Immature natural killer cell (primary cell): ENCODE measurements at regions not wholly inside any gene's neighbourhood (a gene's known extent, or its start where the extent isn't known, plus 50 kb on each side); places are given as distances from the start of the nearest gene placed in this dataset.

ENCODE experiments used
- DNase-seq, 3 donors: peaks; one replicate each; pipeline ENCODE4 v3.0.0; 2022; ENCODE audit warnings: mixed read lengths in 1 of 3
- H3K27ac Mint-ChIP-seq, 6 donors: one replicate each; pipeline ENCODE4 v1.8.0; 2020; ENCODE audit warnings: mixed read lengths in 6 of 6, mild to moderate bottlenecking in 5 of 6, inconsistent platforms in 4 of 6, moderate library complexity in 3 of 6
- H3K27me3 Mint-ChIP-seq, 3 donors: one replicate each; pipeline ENCODE4 v1.8.0; 2020 to 2021; ENCODE audit warnings: low read depth in 3 of 3, mild to moderate bottlenecking in 3 of 3, mixed read lengths in 3 of 3, moderate library complexity in 3 of 3, inconsistent platforms in 1 of 3
- H3K36me3 Mint-ChIP-seq, 3 donors: one replicate each; pipeline ENCODE4 v1.8.0; 2020; ENCODE audit warnings: mixed read lengths in 3 of 3, inconsistent platforms in 2 of 3, mild to moderate bottlenecking in 2 of 3
- H3K4me1 Mint-ChIP-seq, 2 donors: one replicate each; pipeline ENCODE4 v1.8.0; 2020; ENCODE audit warnings: inconsistent platforms in 2 of 2, mild to moderate bottlenecking in 2 of 2, mixed read lengths in 2 of 2, moderate library complexity in 1 of 2
- H3K4me3 Mint-ChIP-seq, 5 donors: one replicate each; pipeline ENCODE4 v1.8.0; 2020; ENCODE audit warnings: mild to moderate bottlenecking in 5 of 5, mixed read lengths in 5 of 5, inconsistent platforms in 3 of 5, moderate library complexity in 3 of 5
- H3K9me3 Mint-ChIP-seq, 6 donors: one replicate each; pipeline ENCODE4 v1.8.0; 2020; ENCODE audit warnings: mild to moderate bottlenecking in 6 of 6, mixed read lengths in 6 of 6, inconsistent platforms in 4 of 6, moderate library complexity in 3 of 6

DNA sequence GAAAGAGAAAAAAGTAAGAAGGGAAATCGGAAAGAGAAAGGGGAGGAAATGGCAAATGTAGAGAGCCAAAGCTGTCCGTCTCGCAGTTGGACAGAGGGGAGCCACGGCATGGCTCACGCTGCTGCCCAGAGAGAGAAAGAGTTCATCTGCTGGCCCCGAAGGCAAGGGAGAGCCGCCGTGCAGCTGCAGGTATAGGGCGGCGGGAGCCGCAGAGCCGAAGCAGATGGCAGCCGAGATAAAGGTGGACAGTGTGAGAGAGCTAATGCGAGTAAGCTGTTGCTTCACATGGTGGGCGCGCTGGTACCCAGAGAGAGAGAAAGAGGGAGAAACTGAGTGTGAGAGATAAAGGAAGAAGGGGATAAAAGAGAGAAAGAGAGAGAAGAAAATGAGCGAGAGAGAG, 188.4 kb upstream of the PPP1R26 start:
- Mint-ChIP-seq H3K9me3 (no peaks in the 10 kb centered on the region), H3K36me3 (no peaks in the 10 kb centered on the region), H3K27me3 (peaks cover 1 to 5% (median 3%) of the 10 kb centered on the region in 3 donors), H3K27ac (no peak overlapping the region), H3K4me1 (no peaks in the 10 kb centered on the region), H3K4me3 (no peak overlapping the region)
- DNase-seq, result no peak

DNA sequence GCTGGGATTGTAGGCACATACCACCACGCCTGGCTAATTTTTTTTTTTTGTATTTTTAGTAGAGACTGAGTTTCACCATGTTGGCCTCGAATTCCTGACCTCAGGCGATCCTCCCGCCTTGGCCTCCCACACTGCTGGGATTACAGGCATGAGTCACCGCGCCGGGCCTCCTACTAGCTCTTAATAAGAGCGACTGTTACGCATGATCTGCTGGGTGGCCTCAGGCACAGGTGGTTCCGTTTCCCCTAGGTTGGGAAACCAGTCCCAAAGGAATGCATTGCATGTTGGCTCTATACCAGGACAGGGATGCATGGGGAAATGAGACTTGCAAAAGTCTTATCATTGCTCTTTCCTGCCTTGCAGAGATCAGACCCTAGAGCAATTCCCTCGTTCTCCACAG, 184.7 kb upstream of the PPP1R26 start:
- no peak overlapping the region for H3K4me3 Mint-ChIP-seq
- H3K4me1 Mint-ChIP-seq, result no peaks in the 10 kb centered on the region
- no peak for DNase-seq
- no peak overlapping the region for H3K27ac Mint-ChIP-seq
- H3K36me3 Mint-ChIP-seq, result no peaks in the 10 kb centered on the region
- H3K9me3 Mint-ChIP-seq, result no peaks in the 10 kb centered on the region
- peaks cover 0 to 5% (median 1%) of the 10 kb centered on the region in 3 donors for H3K27me3 Mint-ChIP-seq

DNA sequence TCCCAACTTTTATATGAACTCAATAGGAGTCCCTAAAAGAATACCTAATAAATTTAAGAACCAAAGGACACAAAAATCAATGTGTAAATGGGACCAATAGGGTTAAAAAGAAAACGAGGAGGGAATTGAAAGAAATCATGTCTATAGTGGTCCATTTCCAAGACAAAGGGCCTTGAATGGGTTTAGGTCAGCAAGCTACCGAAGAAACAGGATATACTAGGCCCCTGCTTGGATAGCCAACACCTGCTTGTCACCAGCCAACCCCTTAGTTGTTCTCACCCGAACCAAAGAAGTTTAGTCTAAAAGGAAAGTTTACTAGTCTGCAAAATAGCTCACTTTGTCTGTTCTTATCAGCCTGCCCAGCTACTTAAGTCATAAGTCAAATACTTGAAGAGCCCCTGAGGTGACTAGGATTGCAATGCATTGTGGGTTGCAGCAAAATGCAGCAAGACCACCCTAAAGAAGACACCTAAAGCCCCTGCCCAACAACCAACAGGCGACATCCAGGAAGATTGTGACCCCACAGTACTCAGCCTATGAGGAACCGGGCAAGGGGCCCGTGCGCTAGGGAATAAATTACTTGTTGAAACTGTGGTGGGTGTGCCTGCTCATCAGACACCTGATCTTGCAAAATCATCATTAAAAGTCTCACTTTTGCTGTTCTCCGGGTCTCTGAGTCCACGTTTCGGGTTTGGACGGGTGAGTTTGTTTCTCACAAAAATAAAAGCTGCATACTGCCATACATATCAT, 183.9 kb upstream of the PPP1R26 start:
- H3K27ac Mint-ChIP-seq, result no peak overlapping the region
- no peak overlapping the region for H3K4me3 Mint-ChIP-seq
- peaks cover 0 to 5% (median 1%) of the 10 kb centered on the region in 3 donors for H3K27me3 Mint-ChIP-seq
- H3K36me3 Mint-ChIP-seq, result no peaks in the 10 kb centered on the region
- no peaks in the 10 kb centered on the region for H3K4me1 Mint-ChIP-seq
- DNase-seq, result no peak
- H3K9me3 Mint-ChIP-seq, result no peaks in the 10 kb centered on the region

DNA sequence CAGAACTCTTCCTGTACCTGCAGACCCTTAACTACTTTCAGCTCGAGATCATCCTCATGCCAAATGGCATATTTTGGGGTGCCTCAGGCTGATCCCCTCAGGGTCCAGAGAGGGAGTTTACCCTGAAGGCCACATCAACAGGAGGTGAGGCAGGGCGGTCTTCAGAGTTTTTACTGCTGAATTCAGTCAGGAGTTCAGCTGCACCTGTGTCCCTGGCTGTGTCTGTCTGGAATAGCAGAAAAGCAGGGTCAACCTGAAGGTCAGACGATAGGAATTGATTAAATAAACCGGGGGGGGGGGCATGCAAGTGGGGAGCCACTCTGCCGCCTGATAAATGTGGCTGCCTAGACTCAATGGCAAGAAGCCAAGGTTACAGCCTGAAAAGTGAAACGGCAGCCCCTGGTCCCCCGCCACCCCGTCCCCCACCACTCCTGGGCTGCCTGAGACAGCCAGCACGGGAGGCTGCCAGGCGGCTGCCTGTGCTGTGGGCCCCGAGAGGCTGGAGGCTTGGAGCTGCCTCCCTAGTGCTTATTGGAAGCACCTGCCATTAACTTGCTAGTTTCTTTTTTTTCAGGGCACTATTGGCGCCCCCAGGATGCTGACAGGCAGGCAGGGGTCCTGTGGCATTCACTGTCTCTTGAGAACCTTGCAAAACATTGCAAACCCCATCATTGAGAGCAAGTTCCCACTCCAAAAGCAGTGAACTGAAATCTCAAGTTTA, 182.7 kb upstream of the PPP1R26 start:
- Mint-ChIP-seq H3K4me1 (no peaks in the 10 kb centered on the region), H3K4me3 (no peak overlapping the region), H3K36me3 (no peaks in the 10 kb centered on the region), H3K9me3 (no peaks in the 10 kb centered on the region), H3K27me3 (peaks cover 0 to 5% (median 1%) of the 10 kb centered on the region in 3 donors), H3K27ac (no peak overlapping the region)
- DNase-seq, result no peak

DNA sequence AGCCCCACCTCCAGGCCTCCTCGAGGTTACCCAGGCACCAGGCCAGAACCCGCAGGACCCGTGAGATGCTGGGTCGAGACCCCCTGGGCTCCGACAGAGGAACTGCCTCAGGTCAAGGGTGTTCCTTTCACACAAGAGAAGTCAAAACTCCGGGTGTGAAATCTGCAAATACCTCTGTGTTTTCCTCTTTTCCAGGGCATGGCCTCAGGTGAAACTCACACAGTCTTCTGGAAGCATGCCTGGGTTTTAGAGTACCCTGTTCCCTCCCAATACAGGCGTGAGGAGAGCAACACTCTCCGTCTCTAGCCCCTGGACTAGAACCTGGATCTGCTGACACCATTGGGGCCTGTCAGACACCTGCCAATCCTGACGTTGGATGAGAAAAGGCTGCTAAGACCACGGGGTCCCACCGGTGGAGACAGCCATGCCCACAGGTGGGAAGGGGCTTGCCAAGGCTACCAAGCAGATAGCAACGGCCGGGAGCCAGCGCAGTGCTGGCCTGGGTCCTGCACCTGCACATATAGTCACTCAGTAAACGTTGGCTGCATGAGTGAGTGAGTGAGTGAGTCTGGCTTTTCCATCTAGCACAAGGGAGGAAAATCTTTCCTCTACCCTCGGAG, 182.0 kb upstream of the PPP1R26 start:
- Mint-ChIP-seq H3K4me3 (no peak overlapping the region), H3K27me3 (peaks cover 0 to 1% (median 0%) of the 10 kb centered on the region in 3 donors), H3K27ac (no peak overlapping the region), H3K9me3 (no peaks in the 10 kb centered on the region), H3K36me3 (no peaks in the 10 kb centered on the region), H3K4me1 (no peaks in the 10 kb centered on the region)
- DNase-seq, result no peak

DNA sequence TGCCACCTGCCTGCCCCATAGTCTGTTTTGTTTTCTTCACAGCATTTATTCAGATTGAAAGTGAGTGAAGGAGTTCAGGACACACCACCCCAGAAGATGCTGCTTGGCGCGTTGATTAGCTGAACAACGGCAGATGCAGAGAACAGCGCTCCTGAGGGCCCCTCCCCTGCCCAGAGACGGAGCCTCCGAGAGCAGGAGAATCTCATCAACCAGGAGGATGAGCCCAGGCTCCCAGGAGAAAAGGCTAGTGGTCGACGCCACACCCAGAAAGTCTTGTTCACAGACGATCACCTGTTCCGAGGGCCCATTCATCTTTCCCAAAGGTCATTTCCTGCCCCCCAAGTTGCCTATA, 180.4 kb upstream of the PPP1R26 start:
- Mint-ChIP-seq H3K9me3 (no peaks in the 10 kb centered on the region), H3K4me1 (no peaks in the 10 kb centered on the region), H3K27me3 (peaks cover 0 to 1% (median 0%) of the 10 kb centered on the region in 3 donors), H3K36me3 (no peaks in the 10 kb centered on the region), H3K27ac (no peak overlapping the region), H3K4me3 (no peak overlapping the region)
- no peak for DNase-seq

DNA sequence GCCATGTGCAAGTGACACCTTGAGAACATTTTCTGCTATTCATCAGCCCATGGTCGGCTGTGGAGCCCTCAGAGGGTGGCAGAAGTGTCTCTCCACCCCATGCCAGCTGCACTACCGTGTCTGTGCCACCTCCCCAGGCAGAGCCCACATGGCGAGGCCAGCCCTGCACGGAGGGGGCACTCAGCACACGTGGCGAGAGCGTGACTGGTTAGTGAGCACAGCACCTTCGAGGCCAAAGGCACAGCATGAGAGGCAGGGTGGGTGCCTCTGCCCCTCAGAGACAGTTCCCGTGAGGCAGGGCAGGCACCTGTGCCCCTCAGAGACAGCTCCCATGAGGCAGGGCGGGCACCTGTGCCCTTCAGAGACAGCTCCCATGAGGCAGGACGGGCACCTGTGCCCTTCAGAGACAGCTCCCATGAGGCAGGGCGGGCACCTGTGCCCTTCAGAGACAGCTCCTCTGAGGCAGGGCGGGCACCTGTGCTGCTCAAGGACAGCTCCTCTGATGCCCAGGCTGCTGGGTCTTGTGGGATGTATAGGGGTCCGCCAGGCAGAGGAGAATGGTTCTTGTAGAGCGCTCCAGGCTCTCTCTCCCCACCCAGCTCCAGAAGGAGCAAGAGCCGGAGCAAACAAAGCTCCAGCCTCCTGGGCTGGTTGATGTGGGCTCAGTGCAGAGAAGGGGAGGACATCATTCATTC, 179.8 kb upstream of the PPP1R26 start:
- Mint-ChIP-seq H3K9me3 (no peaks in the 10 kb centered on the region), H3K4me3 (no peak overlapping the region), H3K27me3 (peaks cover 0 to 1% (median 0%) of the 10 kb centered on the region in 3 donors), H3K4me1 (no peaks in the 10 kb centered on the region), H3K27ac (no peak overlapping the region), H3K36me3 (no peaks in the 10 kb centered on the region)
- no peak for DNase-seq

DNA sequence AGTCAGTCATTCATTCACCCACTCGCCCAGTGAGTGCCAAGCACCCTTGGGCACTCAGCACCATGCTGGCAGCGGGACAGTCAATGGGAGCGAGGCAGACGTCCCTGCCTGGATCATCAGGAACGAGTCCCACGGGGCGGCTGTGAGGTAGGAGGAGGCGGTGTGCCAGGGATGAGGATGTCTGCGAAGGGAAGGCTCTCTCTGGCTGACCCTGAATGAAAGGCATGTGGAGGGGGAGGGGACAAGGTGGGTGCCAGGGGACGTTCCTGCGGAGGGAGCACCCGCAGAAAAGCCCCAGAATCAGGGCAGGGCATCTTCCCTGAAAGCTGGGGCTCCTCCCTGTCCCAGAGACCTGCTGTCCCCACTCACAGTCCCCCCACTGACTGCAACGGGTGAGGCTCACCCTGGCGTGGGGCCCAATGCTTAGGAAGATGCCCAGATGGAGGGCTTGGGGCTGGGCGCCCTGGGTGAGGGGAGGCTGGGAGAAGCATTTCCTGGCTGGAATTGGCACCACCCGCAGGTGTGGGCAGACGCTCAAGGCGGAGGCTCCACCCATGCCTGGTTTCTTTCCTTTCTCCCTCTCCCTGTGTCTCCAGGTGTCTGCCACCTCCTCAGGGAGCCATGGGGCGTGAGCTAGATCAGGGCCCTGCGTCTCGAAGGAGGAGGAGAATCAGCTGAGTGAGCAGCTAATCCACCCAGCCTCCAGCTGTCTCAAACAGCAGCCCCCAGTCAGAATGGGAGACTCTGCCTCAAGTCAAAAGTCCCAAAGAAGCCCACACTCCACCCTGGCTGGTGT, 179.0 kb upstream of the PPP1R26 start:
- no peak for DNase-seq
- Mint-ChIP-seq H3K4me3 (no peak overlapping the region), H3K36me3 (no peaks in the 10 kb centered on the region), H3K27ac (no peak overlapping the region), H3K4me1 (no peaks in the 10 kb centered on the region), H3K27me3 (no peaks in the 10 kb centered on the region), H3K9me3 (no peaks in the 10 kb centered on the region)

DNA sequence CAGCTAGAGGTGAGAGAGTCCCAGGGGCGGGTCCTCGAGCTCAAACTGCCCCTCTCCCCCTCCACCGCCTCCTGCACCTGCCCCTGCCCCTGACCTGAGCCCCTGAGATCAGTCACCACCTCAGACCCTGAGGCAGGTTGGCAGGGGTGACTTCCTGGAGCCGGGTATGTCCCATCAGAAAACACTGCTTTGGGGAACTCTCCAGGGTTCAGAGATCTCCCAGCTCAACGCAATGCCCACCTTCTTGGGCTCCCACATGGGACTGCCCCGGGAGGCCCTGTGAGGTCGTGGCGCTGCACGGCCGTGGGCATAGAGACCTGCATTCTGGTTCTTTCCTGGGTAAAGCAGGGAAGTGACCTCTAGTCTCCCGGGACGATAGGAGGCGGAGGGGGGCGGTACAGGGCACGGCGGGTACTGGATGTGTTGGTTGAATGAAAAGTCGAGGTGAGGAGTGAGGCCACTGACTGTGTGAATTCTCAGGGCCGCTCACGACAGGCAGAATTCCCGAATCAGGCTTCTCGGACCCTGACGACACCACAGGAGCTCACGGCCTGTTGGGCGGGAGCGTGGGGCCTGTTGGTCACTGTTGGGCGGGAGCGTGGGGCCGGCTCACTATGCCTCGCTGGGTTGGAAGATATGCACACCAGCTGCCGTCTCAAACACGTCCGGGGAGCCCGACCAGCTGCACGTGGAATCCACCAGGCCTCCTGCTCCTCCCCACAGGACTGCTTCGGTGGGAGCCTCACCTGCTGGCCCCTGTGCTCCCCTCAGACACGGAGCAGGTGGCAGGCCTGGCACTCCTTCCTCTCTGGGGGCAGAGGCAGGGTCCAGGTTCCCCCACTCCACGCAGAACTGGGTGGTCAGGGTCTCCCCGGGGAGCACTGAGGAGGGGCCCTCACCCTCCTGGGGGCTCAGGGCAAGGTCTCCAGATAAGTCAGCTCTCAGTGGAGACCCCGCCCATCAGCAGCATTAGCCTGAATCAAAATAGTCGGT, 178.0 kb upstream of the PPP1R26 start:
- no peak overlapping the region for H3K4me3 Mint-ChIP-seq
- H3K27ac Mint-ChIP-seq, result no peak overlapping the region
- H3K27me3 Mint-ChIP-seq, result no peaks in the 10 kb centered on the region
- no peaks in the 10 kb centered on the region for H3K4me1 Mint-ChIP-seq
- H3K9me3 Mint-ChIP-seq, result no peaks in the 10 kb centered on the region
- DNase-seq, result no peak
- no peaks in the 10 kb centered on the region for H3K36me3 Mint-ChIP-seq

DNA sequence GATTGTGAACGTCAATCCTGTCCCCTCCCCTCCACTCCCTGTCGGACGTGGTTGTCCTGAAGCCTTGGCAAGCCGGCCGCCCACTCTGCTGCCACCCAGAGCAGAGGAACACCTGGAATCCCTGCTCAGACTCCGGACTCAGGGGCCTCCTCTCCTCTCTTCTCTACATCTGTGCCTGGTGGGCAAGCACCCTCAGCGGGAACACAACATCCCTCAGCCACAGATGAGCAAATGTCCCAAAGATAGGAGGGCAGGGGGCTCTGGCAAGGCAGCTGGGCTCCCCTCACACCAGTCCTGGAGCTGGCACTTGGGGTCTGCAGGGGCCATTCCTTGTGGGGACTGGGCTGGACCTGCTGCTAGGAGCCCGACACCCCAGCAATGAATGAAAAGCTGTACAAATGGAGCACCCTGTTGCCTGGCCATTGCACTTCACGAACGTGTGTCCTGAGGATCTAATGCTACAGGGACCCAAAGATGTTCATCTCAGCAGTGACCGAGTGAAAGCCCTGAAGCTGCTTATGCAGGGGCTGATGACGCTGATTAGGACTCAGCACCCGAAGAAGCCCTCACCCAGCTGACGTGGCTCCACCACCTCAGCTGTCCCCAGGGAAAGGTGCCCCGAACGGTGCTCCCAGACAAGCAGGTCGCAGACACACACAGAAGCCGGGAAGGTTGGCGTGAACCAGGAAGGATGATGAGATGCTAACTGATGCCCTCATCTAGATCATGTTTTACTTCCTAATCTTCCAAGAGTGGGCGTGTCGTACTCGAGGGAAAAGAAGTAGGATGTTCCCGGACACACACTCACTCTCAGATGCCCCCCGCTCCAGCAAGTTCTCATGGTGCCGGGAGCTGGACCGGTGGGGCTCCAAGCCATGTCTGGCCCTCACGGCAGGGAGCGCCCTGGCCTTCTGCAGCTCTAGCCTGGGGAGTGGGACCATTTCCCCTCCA, 177.0 kb upstream of the PPP1R26 start:
- no peaks in the 10 kb centered on the region for H3K9me3 Mint-ChIP-seq
- no peaks in the 10 kb centered on the region for H3K27me3 Mint-ChIP-seq
- no peak for DNase-seq
- H3K27ac Mint-ChIP-seq, result no peak overlapping the region
- no peak overlapping the region for H3K4me3 Mint-ChIP-seq
- H3K4me1 Mint-ChIP-seq, result no peaks in the 10 kb centered on the region
- no peaks in the 10 kb centered on the region for H3K36me3 Mint-ChIP-seq

DNA sequence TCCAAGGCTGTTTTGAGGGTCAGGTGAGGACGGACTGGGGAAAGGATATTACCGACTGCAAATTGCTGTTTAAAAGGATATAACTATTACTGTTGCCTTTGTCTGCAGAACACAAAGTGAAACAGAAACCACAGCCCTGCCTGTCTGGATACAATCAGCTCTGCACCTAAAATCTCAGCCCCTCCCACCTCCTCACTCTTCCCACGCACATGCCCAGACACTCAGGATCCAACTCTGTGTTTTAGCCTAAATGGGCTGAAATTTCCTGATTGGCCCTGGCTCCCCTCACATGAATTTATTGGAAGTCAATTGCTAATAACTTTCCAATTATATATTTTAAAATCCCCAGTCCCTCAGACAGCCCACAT, 176.3 kb upstream of the PPP1R26 start:
- Mint-ChIP-seq H3K27ac (no peak overlapping the region), H3K27me3 (no peaks in the 10 kb centered on the region), H3K36me3 (no peaks in the 10 kb centered on the region), H3K4me1 (no peaks in the 10 kb centered on the region), H3K4me3 (no peak overlapping the region), H3K9me3 (no peaks in the 10 kb centered on the region)
- no peak for DNase-seq
